ENCODE measurements at regions not wholly inside any gene's neighbourhood (a gene's known extent, or its start where the extent isn't known, plus 50 kb on each side); places are given as distances from the start of the nearest gene placed in this dataset.

DNA sequence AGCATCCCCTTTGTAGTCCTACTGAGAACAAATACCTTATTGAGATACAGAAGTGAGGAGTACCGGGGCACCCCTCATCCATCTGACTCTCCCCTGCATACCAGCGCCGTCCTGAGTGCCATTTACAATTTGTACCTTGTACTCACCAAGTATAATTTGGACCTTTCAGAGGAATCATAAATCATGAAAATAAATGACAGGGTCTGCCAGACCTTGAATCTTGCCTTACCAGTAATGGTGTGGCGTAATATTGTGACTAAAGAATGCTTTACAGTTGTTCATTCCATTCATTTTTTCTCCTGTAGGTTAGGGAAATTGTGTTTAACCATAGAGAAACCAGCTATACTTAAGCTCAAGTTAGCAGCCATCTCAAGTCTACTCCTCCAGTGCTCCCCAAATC, 243.7 kb upstream of the RGS6 start:
- H3K4me3 ChIP-seq, result no peak overlapping the region
- in situ Hi-C loops (cut with MboI; ENCODE audit: low sequenced_read_pairs in 4 of 4), result no loop called here
- H3K27ac ChIP-seq, result no peak overlapping the region
- TF ChIP-seq, protein P1, sequence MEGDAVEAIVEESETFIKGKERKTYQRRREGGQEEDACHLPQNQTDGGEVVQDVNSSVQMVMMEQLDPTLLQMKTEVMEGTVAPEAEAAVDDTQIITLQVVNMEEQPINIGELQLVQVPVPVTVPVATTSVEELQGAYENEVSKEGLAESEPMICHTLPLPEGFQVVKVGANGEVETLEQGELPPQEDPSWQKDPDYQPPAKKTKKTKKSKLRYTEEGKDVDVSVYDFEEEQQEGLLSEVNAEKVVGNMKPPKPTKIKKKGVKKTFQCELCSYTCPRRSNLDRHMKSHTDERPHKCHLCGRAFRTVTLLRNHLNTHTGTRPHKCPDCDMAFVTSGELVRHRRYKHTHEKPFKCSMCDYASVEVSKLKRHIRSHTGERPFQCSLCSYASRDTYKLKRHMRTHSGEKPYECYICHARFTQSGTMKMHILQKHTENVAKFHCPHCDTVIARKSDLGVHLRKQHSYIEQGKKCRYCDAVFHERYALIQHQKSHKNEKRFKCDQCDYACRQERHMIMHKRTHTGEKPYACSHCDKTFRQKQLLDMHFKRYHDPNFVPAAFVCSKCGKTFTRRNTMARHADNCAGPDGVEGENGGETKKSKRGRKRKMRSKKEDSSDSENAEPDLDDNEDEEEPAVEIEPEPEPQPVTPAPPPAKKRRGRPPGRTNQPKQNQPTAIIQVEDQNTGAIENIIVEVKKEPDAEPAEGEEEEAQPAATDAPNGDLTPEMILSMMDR (IDR thresholded peaks at IDR 0.05 in 4 of 5, conservative IDR thresholded peaks at IDR 0.05 in 1 of 5), result no peak
- no peak for TF ChIP-seq POLR2A (IDR thresholded peaks at IDR 0.05)
- intact Hi-C loops (cut with DNase I; ENCODE audit: low total_unique reads), result no loop called here
- H3K36me3 ChIP-seq, result no peaks in the 10 kb centered on the region
- DNase-seq, result no peak
- ATAC-seq, result no peak
- no peaks in the 10 kb centered on the region for H3K9me3 ChIP-seq
- no peaks in the 10 kb centered on the region for H3K4me1 ChIP-seq
- H3K27me3 ChIP-seq, result no peaks in the 10 kb centered on the region

DNA sequence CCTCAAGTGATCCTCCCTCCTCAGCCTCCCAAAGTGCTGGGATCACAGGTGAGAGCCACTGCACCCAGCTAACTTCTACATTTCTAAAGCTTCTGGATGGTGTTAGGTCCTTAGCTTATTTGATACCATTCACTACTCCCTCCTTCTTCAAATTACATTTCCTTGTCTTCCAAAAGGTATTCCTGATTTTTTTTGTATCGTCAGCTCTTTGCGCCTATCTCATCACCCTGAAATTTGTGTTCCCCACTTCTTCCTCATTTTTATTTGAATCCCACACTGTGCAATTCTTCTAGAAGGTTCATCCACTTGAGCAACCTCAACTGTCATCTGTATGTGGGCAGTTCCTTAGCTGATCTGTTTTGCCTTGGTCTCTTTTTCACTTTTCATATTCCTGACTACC, 241.8 kb upstream of the RGS6 start:
- no peak overlapping the region for H3K4me3 ChIP-seq
- in situ Hi-C loops (cut with MboI; ENCODE audit: low sequenced_read_pairs in 4 of 4) (no loop called here), intact Hi-C loops (cut with DNase I; ENCODE audit: low total_unique reads) (no loop called here)
- no peaks in the 10 kb centered on the region for H3K4me1 ChIP-seq
- H3K27me3 ChIP-seq, result no peaks in the 10 kb centered on the region
- H3K36me3 ChIP-seq, result no peaks in the 10 kb centered on the region
- H3K9me3 ChIP-seq, result no peaks in the 10 kb centered on the region
- no peak overlapping the region for H3K27ac ChIP-seq
- ATAC-seq (no peak), DNase-seq (no peak)
- TF ChIP-seq, protein P1 (IDR thresholded peaks at IDR 0.05 in 4 of 5, conservative IDR thresholded peaks at IDR 0.05 in 1 of 5), result no peak
- TF ChIP-seq POLR2A (IDR thresholded peaks at IDR 0.05), result no peak

DNA sequence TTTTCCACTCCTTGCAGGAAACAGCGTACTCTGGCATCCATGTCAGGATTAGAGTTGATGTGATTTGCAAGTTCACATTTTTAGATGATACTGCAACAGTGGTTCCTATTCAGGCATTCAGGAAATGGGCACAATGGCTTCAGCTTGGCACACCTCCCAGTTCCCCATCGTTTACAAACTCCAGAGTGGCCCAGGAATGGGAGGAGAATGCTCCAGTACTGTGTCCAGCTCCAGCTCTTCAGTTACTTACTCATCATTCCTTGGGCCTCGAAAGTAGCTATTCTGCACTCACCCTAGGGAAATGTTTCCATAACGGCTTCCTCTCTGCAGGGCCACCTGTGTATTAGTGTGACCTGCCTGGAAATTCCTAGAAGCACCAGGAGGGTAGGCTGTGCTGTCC, 239.7 kb upstream of the RGS6 start:
- TF ChIP-seq, protein P1 (IDR thresholded peaks at IDR 0.05 in 4 of 5, conservative IDR thresholded peaks at IDR 0.05 in 1 of 5), result no peak
- no peak for TF ChIP-seq POLR2A (IDR thresholded peaks at IDR 0.05)
- DNase-seq (no peak), ATAC-seq (no peak)
- no peaks in the 10 kb centered on the region for H3K27me3 ChIP-seq
- H3K4me1 ChIP-seq, result no peaks in the 10 kb centered on the region
- in situ Hi-C loops (cut with MboI; ENCODE audit: low sequenced_read_pairs in 4 of 4) (no loop called here), intact Hi-C loops (cut with DNase I; ENCODE audit: low total_unique reads) (no loop called here)
- H3K27ac ChIP-seq, result no peak overlapping the region
- no peak overlapping the region for H3K4me3 ChIP-seq
- no peaks in the 10 kb centered on the region for H3K36me3 ChIP-seq
- H3K9me3 ChIP-seq, result no peaks in the 10 kb centered on the region

DNA sequence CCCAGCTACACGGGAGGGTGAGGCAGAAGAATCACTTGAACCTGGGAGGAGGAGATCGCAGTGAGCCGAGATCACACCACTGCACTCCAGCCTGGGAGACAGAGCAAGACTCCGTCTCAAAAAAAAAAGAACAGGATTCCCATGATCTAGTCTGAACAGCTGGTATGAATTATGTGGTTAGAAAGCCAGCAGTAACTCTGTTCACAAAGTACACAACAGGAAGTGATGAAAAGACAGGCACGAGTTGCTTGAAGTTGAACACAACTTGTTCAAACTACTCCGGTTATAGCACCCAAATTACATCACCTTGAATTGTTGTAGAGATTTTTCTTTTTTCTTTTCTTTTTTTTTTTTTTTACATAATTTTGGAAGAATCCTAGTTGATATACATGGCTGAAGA, 238.8 kb upstream of the RGS6 start:
- Histone ChIP-seq H3K36me3 (no peaks in the 10 kb centered on the region), H3K27me3 (no peaks in the 10 kb centered on the region), H3K4me3 (no peak overlapping the region), H3K27ac (no peak overlapping the region), H3K4me1 (no peaks in the 10 kb centered on the region), H3K9me3 (no peaks in the 10 kb centered on the region)
- no peak for ATAC-seq
- TF ChIP-seq, protein P1 (IDR thresholded peaks at IDR 0.05 in 4 of 5, conservative IDR thresholded peaks at IDR 0.05 in 1 of 5), result no peak
- TF ChIP-seq POLR2A (IDR thresholded peaks at IDR 0.05), result no peak
- intact Hi-C loops (cut with DNase I; ENCODE audit: low total_unique reads), result no loop called here
- no peak for DNase-seq
- in situ Hi-C loops (cut with MboI; ENCODE audit: low sequenced_read_pairs in 4 of 4), result no loop called here

Data from gastrocnemius medialis (tissue), 4 donors.